Vagina (tissue), 2 donors: ENCODE measurements at regions not wholly inside any gene's neighbourhood (a gene's known extent, or its start where the extent isn't known, plus 50 kb on each side); places are given as distances from the start of the nearest gene placed in this dataset.

Experiments
- DNase-seq, 2 donors: peaks; one replicate each; pipeline ENCODE4 v3.0.0-alpha.2; 2017; ENCODE audit errors: extremely low spot score in 2 of 2
- H3K27ac ChIP-seq: fragments of 200-600 bp; sonication (generic); one replicate; pipeline ENCODE4 v1.5.1; 2019
- H3K27me3 ChIP-seq: fragments of 200-600 bp; sonication (generic); one replicate; pipeline ENCODE4 v1.5.1; 2019
- H3K36me3 ChIP-seq, 2 donors: fragments of 200-600 bp; sonication (generic); one replicate each; pipeline ENCODE4 v1.5.1; 2017 to 2019
- H3K4me1 ChIP-seq: fragments of 200-600 bp; sonication (generic); one replicate; pipeline ENCODE4 v1.5.1; 2019
- H3K4me3 ChIP-seq, 2 donors: fragments of 200-600 bp; sonication (generic); 1 replicate in 1 of 2; 2 replicates in 1 of 2; pipeline ENCODE4 v1.5.1; 2016 to 2019
- H3K9me3 ChIP-seq: fragments of 200-600 bp; sonication (generic); one replicate; pipeline ENCODE4 v1.5.1; 2019
- POLR2A ChIP-seq, 2 donors: fragments of 450-650 bp; IDR thresholded peaks; one replicate each; pipeline ENCODE4 v1.6.1; 2017; ENCODE audit warnings: antibody characterized with exemption in 2 of 2, mild to moderate bottlenecking in 2 of 2, moderate library complexity in 2 of 2
- POLR2AphosphoS5 ChIP-seq, 2 donors: sonication (generic); formaldehyde crosslinking; IDR thresholded peaks; one replicate each; pipeline ENCODE4 v1.9.0; 2017; ENCODE audit warnings: antibody characterized with exemption in 2 of 2, mild to moderate bottlenecking in 2 of 2, low read depth in 1 of 2; ENCODE audit not compliant: insufficient read depth in 1 of 2
- intact Hi-C: fragments of 100-400 bp; cut with DNase I; formaldehyde crosslinking; loops from one replicate; pipeline ENCODE4 v1.15.1; 2023
- TF ChIP-seq, protein P1 (sequence below), 3 experiments: fragments of 450-650 bp in 2 of 3; fragments of 200-600 bp in 1 of 3; sonication (generic) in 1 of 3; IDR thresholded peaks; one replicate each; pipeline ENCODE4 v1.5.1; 2017 to 2019; ENCODE audit warnings: antibody characterized with exemption in 3 of 3, mild to moderate bottlenecking in 2 of 3, moderate library complexity in 2 of 3

DNA sequence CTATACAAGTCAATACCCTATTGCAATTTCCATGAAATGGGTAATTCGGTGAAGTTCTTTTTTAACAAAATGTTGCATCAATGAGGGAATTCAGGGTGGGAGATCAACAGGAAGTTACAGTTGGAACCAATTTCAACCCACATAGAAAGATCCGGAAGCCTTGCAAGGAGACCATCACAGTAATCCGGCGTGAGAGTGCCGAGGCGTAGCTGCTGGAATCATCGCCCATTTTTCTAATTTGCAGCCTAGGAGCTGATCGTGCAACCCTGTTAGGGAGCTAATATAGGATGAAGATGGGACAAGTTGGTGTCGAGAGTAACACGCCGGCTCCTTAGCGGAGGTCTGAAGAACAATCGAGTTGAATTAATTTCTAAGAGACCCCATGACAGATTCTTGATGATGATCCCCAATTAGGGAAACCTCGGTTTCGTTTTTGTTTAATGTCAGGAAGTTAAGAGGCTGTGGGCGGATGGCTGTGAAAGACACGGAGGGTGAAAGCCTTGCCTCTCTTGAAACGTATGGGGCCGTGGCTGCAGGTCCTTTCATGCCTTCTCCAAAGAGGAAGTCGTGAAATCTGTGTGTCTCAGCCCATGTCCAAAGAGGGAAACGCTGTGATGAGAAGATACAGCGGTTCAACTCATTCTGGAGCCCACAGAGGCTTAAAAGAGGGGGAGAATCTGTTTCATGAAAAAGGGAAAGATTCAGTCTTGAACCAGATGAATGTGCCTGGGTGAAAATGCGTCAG lies 51.2 kb upstream of the CARD11 start:
- no peaks in the 10 kb centered on the region for H3K36me3 ChIP-seq
- intact Hi-C loops = no loop called here

DNA sequence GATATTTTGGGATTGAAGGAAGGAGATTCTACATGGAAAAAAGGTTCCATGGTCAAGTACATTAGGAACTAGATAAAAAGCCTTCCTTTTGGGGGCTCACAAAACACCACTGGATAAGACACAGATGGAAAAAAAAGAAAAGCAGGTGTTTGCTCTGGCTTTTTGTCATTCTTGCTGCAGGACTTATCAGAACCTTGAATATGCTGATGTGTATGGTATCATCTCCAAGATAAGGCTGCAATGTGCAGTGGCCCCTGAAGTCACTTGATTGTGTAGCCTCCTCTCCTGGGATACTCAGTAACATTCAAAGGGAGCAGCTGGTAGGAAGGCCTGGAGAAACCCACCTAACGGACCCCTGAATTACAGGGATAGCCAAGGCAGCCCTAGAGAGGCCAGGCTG lies 54.1 kb upstream of the CARD11 start:
- H3K36me3 ChIP-seq = no peaks in the 10 kb centered on the region
- no peak overlapping the region for H3K27ac ChIP-seq
- no peaks in the 10 kb centered on the region for H3K9me3 ChIP-seq
- intact Hi-C loops = no loop called here
- TF ChIP-seq POLR2AphosphoS5 (IDR thresholded peaks at IDR 0.05; ENCODE audit: insufficient read depth in 1 of 2, low read depth in 1 of 2) (no peak), POLR2A (IDR thresholded peaks at IDR 0.05) (no peak)
- TF ChIP-seq, protein P1, sequence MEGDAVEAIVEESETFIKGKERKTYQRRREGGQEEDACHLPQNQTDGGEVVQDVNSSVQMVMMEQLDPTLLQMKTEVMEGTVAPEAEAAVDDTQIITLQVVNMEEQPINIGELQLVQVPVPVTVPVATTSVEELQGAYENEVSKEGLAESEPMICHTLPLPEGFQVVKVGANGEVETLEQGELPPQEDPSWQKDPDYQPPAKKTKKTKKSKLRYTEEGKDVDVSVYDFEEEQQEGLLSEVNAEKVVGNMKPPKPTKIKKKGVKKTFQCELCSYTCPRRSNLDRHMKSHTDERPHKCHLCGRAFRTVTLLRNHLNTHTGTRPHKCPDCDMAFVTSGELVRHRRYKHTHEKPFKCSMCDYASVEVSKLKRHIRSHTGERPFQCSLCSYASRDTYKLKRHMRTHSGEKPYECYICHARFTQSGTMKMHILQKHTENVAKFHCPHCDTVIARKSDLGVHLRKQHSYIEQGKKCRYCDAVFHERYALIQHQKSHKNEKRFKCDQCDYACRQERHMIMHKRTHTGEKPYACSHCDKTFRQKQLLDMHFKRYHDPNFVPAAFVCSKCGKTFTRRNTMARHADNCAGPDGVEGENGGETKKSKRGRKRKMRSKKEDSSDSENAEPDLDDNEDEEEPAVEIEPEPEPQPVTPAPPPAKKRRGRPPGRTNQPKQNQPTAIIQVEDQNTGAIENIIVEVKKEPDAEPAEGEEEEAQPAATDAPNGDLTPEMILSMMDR (IDR thresholded peaks at IDR 0.05) = no peak
- DNase-seq = no peak
- H3K4me3 ChIP-seq = no peak overlapping the region
- H3K27me3 ChIP-seq = no peaks in the 10 kb centered on the region
- H3K4me1 ChIP-seq = peaks cover 11% of the 10 kb centered on the region

More for the DNA sequence above, 51.2 kb upstream of the CARD11 start:
- TF ChIP-seq POLR2A (IDR thresholded peaks at IDR 0.05) (no peak), POLR2AphosphoS5 (IDR thresholded peaks at IDR 0.05; ENCODE audit: insufficient read depth in 1 of 2, low read depth in 1 of 2) (no peak)
- TF ChIP-seq, protein P1 (IDR thresholded peaks at IDR 0.05) = no peak
- no peak for DNase-seq
- no peak overlapping the region for H3K27ac ChIP-seq
- H3K4me1 ChIP-seq = no peaks in the 10 kb centered on the region
- no peak overlapping the region for H3K4me3 ChIP-seq
- H3K27me3 ChIP-seq = no peaks in the 10 kb centered on the region
- no peaks in the 10 kb centered on the region for H3K9me3 ChIP-seq

DNA sequence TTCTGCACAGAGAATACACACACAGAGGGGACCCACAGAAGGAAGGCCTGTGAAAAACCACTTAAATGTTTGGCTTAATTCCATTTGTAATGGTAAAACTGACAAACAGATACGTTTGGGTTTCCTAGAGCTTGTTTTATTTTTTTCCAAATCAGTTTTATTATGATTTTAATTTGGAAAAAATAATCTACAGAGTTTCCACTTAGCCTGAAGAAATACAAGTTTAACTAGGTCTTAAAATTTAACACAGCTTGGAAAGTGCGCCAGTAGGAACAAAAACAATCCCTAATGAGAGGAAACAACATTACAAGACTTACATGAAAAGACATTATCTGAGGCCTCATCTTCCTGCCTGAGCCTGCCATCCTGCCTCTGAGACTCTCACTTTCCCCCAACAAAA lies 58.5 kb upstream of the CARD11 start:
- H3K27ac ChIP-seq = no peak overlapping the region
- intact Hi-C loops = no loop called here
- H3K9me3 ChIP-seq = no peaks in the 10 kb centered on the region
- no peak for DNase-seq
- no peaks in the 10 kb centered on the region for H3K27me3 ChIP-seq
- H3K36me3 ChIP-seq = no peaks in the 10 kb centered on the region
- TF ChIP-seq POLR2A (IDR thresholded peaks at IDR 0.05) (no peak), POLR2AphosphoS5 (IDR thresholded peaks at IDR 0.05; ENCODE audit: insufficient read depth in 1 of 2, low read depth in 1 of 2) (peak in 1 of 2 donors; percentile 21)
- peaks cover 14% of the 10 kb centered on the region for H3K4me1 ChIP-seq
- no peak overlapping the region for H3K4me3 ChIP-seq

DNA sequence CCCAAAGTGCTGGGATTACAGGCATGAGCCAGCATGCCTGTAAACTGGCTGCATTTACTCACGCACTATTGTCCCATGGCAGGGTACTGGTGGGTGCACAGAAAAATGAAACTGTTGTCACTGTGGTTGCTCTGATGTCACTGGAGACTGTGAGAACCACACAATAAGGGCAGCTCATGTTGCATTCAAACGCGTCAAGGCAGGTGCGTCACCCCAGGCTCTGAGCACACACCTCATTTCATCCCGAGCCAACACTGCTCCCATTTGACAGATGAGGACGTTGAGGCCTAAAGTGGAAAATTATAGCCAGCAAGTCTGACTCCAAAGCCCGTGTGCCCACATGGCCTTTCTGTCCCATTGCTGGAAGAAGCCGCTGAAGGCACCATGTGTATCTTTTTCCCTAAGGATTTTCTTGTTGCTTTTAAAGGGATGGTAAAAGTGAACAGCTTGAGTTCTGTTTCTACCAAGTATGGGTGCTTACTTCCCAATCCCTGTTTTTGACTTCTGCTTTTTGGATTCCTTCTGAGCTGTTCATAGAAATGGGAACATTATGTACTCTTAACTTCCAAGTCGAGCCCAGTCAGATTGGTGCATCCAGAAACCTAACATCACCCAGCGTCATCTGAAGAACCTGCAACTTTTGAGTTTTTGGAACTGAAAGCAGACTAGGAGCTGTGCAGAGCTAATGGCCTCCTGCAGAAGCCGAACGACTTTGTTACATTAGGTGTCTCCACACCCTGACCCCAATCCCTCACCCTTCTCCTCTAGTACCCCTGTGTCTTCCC lies 60.1 kb upstream of the CARD11 start:
- Histone ChIP-seq H3K9me3 (no peaks in the 10 kb centered on the region), H3K27ac (no peak overlapping the region), H3K36me3 (no peaks in the 10 kb centered on the region), H3K4me3 (no peak overlapping the region), H3K4me1 (peaks cover 14% of the 10 kb centered on the region), H3K27me3 (no peaks in the 10 kb centered on the region)
- DNase-seq = no peak
- intact Hi-C loops = no loop called here
- TF ChIP-seq, protein P1 (IDR thresholded peaks at IDR 0.05) = no peak
- TF ChIP-seq POLR2A (IDR thresholded peaks at IDR 0.05) (no peak), POLR2AphosphoS5 (IDR thresholded peaks at IDR 0.05; ENCODE audit: insufficient read depth in 1 of 2, low read depth in 1 of 2) (no peak)

DNA sequence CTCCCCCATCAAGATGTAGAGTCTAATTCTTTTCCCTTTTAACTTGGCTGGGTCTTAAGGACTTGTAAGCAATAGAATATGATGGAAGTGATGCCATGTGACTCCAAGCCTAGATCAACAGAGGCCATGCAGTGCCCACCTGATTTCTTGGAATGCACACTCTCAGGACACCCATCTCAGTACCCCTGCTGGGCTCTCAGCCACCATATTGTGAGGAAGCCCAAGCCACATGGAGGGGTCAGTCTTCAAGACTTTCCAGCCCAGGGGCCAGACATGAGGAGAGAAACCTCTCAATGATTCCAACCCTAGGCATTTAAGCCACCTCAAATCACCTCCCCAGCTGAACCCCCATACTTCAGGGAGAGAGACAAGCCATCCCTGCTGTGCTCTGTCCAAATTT lies 62.2 kb upstream of the CARD11 start:
- no peaks in the 10 kb centered on the region for H3K36me3 ChIP-seq
- intact Hi-C loops = no loop called here
- no peak overlapping the region for H3K27ac ChIP-seq
- no peaks in the 10 kb centered on the region for H3K9me3 ChIP-seq
- TF ChIP-seq POLR2A (IDR thresholded peaks at IDR 0.05) (no peak), POLR2AphosphoS5 (IDR thresholded peaks at IDR 0.05; ENCODE audit: insufficient read depth in 1 of 2, low read depth in 1 of 2) (no peak)
- TF ChIP-seq, protein P1 (IDR thresholded peaks at IDR 0.05) = no peak
- no peak overlapping the region for H3K4me3 ChIP-seq
- no peak for DNase-seq
- H3K4me1 ChIP-seq = peaks cover 14% of the 10 kb centered on the region
- H3K27me3 ChIP-seq = no peaks in the 10 kb centered on the region
